Bronchial epithelial cell (primary cell): ENCODE measurements at regions not wholly inside any gene's neighbourhood (a gene's known extent, or its start where the extent isn't known, plus 50 kb on each side); places are given as distances from the start of the nearest gene placed in this dataset.
"Not testable (repeated sequence)": the region's sequence is repeated elsewhere in the genome, so short reads cannot be mapped to it uniquely, and the experiment has no call there.

Experiments
- DNase-seq: peaks from one replicate; pipeline ENCODE4 v3.0.0-alpha.2; 2010; ENCODE audit warnings: low read depth
- FAIRE-seq: peaks from 2 replicates; lab custom pipeline; 2011; peaks lifted over from hg19 to GRCh38; lab: Jason Lieb, UNC
- H3K27me3 ChIP-seq: 2 replicates; pipeline ENCODE4 v1.5.1; 2011; ENCODE audit warnings: low read length; ENCODE audit not compliant: control insufficient read depth, insufficient read depth
- H3K36me3 ChIP-seq: 2 replicates; pipeline ENCODE4 v1.5.1; 2011; ENCODE audit warnings: low read length; ENCODE audit not compliant: control insufficient read depth, insufficient read depth
- H3K4me3 ChIP-seq: 2 replicates; pipeline ENCODE4 v1.5.1; 2011; ENCODE audit warnings: mild to moderate bottlenecking, low read depth, low read length, control low read depth
- TF ChIP-seq, protein P1 (sequence below): IDR thresholded peaks from 2 replicates; pipeline ENCODE4 v1.5.1; 2011; ENCODE audit warnings: mild to moderate bottlenecking, moderate library complexity, low read length, control low read depth, inconsistent platforms; ENCODE audit not compliant: insufficient read depth, severe bottlenecking

GRCh38 chr14:38930022-38930421 is 173.0 kb downstream of the SEC23A start:
- no peaks in the 10 kb centered on the region for H3K27me3 ChIP-seq
- no peak overlapping the region for H3K4me3 ChIP-seq
- DNase-seq (no peak), FAIRE-seq (no peak)
- TF ChIP-seq, protein P1, sequence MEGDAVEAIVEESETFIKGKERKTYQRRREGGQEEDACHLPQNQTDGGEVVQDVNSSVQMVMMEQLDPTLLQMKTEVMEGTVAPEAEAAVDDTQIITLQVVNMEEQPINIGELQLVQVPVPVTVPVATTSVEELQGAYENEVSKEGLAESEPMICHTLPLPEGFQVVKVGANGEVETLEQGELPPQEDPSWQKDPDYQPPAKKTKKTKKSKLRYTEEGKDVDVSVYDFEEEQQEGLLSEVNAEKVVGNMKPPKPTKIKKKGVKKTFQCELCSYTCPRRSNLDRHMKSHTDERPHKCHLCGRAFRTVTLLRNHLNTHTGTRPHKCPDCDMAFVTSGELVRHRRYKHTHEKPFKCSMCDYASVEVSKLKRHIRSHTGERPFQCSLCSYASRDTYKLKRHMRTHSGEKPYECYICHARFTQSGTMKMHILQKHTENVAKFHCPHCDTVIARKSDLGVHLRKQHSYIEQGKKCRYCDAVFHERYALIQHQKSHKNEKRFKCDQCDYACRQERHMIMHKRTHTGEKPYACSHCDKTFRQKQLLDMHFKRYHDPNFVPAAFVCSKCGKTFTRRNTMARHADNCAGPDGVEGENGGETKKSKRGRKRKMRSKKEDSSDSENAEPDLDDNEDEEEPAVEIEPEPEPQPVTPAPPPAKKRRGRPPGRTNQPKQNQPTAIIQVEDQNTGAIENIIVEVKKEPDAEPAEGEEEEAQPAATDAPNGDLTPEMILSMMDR: no peak
- H3K36me3 ChIP-seq: no peaks in the 10 kb centered on the region

DNA sequence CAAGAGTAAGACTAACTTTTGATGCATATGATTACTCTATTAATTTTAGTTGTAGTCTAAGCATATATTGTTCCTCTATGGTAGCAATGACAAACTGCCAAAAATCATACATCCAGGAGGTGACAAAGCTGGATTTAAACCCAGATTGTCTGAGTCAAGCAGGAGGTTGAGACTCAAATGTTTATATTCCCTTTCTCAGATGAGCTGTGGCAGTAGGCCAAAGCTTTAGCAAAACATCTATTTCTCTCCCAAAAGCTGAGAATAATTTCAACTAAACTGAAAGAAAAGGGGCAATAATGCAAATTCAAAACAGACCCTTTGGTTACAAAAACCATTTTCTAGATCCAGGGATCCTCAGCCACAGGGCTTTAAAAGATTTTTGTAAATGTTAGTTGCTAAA is 173.6 kb downstream of the SEC23A start:
- Histone ChIP-seq H3K27me3 (no peaks in the 10 kb centered on the region), H3K4me3 (no peak overlapping the region), H3K36me3 (no peaks in the 10 kb centered on the region)
- TF ChIP-seq, protein P1: no peak
- DNase-seq (no peak), FAIRE-seq (no peak)

- DNase-seq, FAIRE-seq, H3K36me3 ChIP-seq, H3K27me3 ChIP-seq, H3K4me3 ChIP-seq: not testable (repeated sequence)
Measured at GRCh38 chr14:38921893-38922292, 181.1 kb downstream of the SEC23A start.

DNA sequence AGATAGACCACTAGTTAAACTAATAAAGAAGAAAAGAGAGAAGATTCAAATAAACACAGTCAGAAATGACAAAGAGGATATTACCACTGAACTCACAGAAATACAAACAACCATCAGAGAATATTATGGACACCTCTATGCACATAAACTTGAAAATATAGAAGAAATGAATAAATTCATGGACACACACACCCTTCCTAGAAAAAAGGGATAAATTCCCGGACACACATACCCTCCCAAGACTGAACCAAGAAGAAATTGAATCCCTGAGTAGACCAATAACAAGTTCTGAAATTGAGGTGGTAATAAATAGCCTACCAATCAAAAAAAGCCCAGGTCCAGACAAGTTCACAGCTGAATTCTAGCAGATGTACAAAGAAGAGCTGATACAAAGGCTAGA is 187.9 kb downstream of the SEC23A start:
- TF ChIP-seq, protein P1: no peak
- DNase-seq: no peak
- no peak for FAIRE-seq
- no peak overlapping the region for H3K4me3 ChIP-seq
- no peaks in the 10 kb centered on the region for H3K36me3 ChIP-seq
- no peaks in the 10 kb centered on the region for H3K27me3 ChIP-seq

GRCh38 chr14:38910092-38910491 is 192.9 kb downstream of the SEC23A start:
- DNase-seq (no peak), FAIRE-seq (no peak)
- Histone ChIP-seq H3K27me3 (no peaks in the 10 kb centered on the region), H3K4me3 (no peak overlapping the region), H3K36me3 (no peaks in the 10 kb centered on the region)
- TF ChIP-seq, protein P1: no peak

DNA sequence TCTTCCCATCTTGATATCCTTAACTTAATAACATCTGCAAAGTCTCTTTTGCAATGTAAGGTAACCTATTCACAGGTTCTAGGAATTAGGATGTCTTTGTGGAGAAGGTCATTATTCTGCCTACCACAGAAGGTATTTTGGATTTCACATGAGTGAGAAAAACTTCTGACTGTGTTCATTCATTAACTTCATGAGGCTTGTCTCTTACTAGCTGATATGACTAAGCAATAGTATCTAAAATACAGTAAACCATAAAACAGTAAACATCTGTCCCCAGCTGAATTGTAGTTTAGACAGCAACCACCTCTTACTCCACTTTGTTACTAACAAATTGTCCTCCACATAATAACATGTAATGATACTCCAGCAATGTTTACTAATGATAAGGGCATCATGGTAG is 198.1 kb downstream of the SEC23A start:
- Histone ChIP-seq H3K27me3 (no peaks in the 10 kb centered on the region), H3K36me3 (no peaks in the 10 kb centered on the region), H3K4me3 (no peak overlapping the region)
- DNase-seq (no peak), FAIRE-seq (no peak)
- TF ChIP-seq, protein P1: no peak
